ENCODE measurements at regions not wholly inside any gene's neighbourhood (a gene's known extent, or its start where the extent isn't known, plus 50 kb on each side); places are given as distances from the start of the nearest gene placed in this dataset.

DNA sequence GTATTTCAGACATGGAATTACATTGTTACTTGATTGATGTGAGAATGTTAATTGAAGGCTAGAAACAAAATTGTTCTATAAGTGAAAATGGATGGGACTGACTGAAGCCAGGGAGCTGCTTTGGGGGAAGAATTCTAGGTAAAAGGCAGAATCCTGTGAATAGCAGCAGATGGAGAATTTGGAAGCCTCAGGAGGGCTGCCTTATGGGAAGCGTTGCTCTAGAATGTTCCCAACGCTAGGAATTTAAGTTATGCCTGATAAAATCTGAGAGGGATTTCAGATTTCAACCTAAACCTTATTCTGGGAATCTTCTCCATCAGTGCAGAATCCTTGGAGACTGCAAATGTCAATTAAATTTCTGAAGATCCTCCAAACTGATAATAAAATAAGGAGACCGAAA is 858.2 kb upstream of the FLRT2 start:
- no peak for TF ChIP-seq ARNT (IDR thresholded peaks at IDR 0.05)
- no peak for TF ChIP-seq ELF4 (IDR thresholded peaks at IDR 0.05)
- TF ChIP-seq NFRKB (IDR thresholded peaks at IDR 0.05): no peak
- no peak for TF ChIP-seq BHLHE40 (IDR thresholded peaks at IDR 0.05; ENCODE audit: borderline replicate concordance)
- TF ChIP-seq ZNF384 (IDR thresholded peaks at IDR 0.05): no peak
